HUES64 (cell line): ENCODE measurements at regions not wholly inside any gene's neighbourhood (a gene's known extent, or its start where the extent isn't known, plus 50 kb on each side); places are given as distances from the start of the nearest gene placed in this dataset.

Source experiments
- H3K27ac ChIP-seq: 2 replicates; pipeline ENCODE4 v1.7.0; 2013; ENCODE audit warnings: low read depth, low read length, inconsistent platforms
- H3K27me3 ChIP-seq: 2 replicates; pipeline ENCODE4 v1.6.1; 2013; ENCODE audit warnings: mild to moderate bottlenecking, low read length; ENCODE audit not compliant: insufficient read depth
- H3K36me3 ChIP-seq: 2 replicates; pipeline ENCODE4 v1.6.1; 2013; ENCODE audit warnings: mild to moderate bottlenecking, low read length; ENCODE audit not compliant: insufficient read depth
- H3K4me1 ChIP-seq: 2 replicates; pipeline ENCODE4 v1.6.1; 2013; ENCODE audit warnings: mild to moderate bottlenecking, low read length, moderate library complexity; ENCODE audit not compliant: insufficient read depth
- H3K4me3 ChIP-seq: 2 replicates; pipeline ENCODE4 v1.5.1; 2013; ENCODE audit warnings: mild to moderate bottlenecking, low read length, moderate library complexity
- H3K9ac ChIP-seq: 2 replicates; pipeline ENCODE4 v1.6.1; 2013; ENCODE audit warnings: mild to moderate bottlenecking, low read depth, low read length
- H3K9me3 ChIP-seq: 2 replicates; pipeline ENCODE4 v1.6.1; 2013; ENCODE audit warnings: low read depth, low read length; ENCODE audit not compliant: insufficient read depth
- WGBS: fragments of 150-250, 120-280 bp; methylation state at CpG from one replicate; pipeline ENCODE4 v1.1.7; 2013; ENCODE audit warnings: missing lambda C conversion rate; 5-methylcytosine and 5-hydroxymethylcytosine counted together

GRCh38 chr13:29908416-29909080 is 58.1 kb upstream of the UBL3 start:
- H3K36me3 ChIP-seq, result no peaks in the 10 kb centered on the region
- no peak overlapping the region for H3K4me3 ChIP-seq
- H3K9me3 ChIP-seq, result no peaks in the 10 kb centered on the region
- H3K27ac ChIP-seq, result no peak overlapping the region
- H3K27me3 ChIP-seq, result no peaks in the 10 kb centered on the region
- H3K4me1 ChIP-seq, result no peaks in the 10 kb centered on the region; the same call in 1 of the 2 replicates
- H3K9ac ChIP-seq, result no peak overlapping the region
- WGBS, result 89% methylated on average over 6 of the region's 8 CpGs

GRCh38 chr13:29907670-29908069 is 57.3 kb upstream of the UBL3 start:
- H3K9ac ChIP-seq, result no peak overlapping the region
- no peaks in the 10 kb centered on the region for H3K27me3 ChIP-seq
- 92% methylated on average over 8 of the region's 8 CpGs for WGBS
- H3K9me3 ChIP-seq, result no peaks in the 10 kb centered on the region
- no peak overlapping the region for H3K4me3 ChIP-seq
- peaks cover 2% of the 10 kb centered on the region; the same call in 1 of the 2 replicates for H3K4me1 ChIP-seq
- H3K36me3 ChIP-seq, result no peaks in the 10 kb centered on the region
- no peak overlapping the region for H3K27ac ChIP-seq

- Histone ChIP-seq H3K36me3 (no peaks in the 10 kb centered on the region), H3K27me3 (no peaks in the 10 kb centered on the region), H3K27ac (no peak overlapping the region), H3K4me1 (peaks cover 6% of the 10 kb centered on the region), H3K9ac (no peak overlapping the region), H3K4me3 (no peak overlapping the region), H3K9me3 (no peaks in the 10 kb centered on the region)
- 97% methylated on average over 6 of the region's 6 CpGs for WGBS
These were observed 56.1 kb upstream of the UBL3 start for GRCh38 chr13:29906432-29907011.

- peaks cover 6% of the 10 kb centered on the region for H3K4me1 ChIP-seq
These were observed 55.4 kb upstream of the UBL3 start for GRCh38 chr13:29905845-29906244.

GRCh38 chr13:29903996-29904395 is 53.6 kb upstream of the UBL3 start:
- H3K4me3 ChIP-seq, result no peak overlapping the region
- 94% methylated on average over 4 of the region's 4 CpGs for WGBS
- no peaks in the 10 kb centered on the region for H3K36me3 ChIP-seq
- no peak overlapping the region for H3K9ac ChIP-seq
- H3K9me3 ChIP-seq, result no peaks in the 10 kb centered on the region
- no peaks in the 10 kb centered on the region for H3K27me3 ChIP-seq
- H3K27ac ChIP-seq, result no peak overlapping the region
- peaks cover 6% of the 10 kb centered on the region for H3K4me1 ChIP-seq

More at GRCh38 chr13:29905845-29906244, 55.4 kb upstream of the UBL3 start:
- H3K27me3 ChIP-seq, result no peaks in the 10 kb centered on the region
- H3K9me3 ChIP-seq, result no peaks in the 10 kb centered on the region
- WGBS, result 93% methylated on average over 3 of the region's 3 CpGs
- no peak overlapping the region for H3K4me3 ChIP-seq
- H3K9ac ChIP-seq, result no peak overlapping the region
- H3K27ac ChIP-seq, result no peak overlapping the region
- H3K36me3 ChIP-seq, result no peaks in the 10 kb centered on the region

GRCh38 chr13:29903543-29903942 is 53.1 kb upstream of the UBL3 start:
- H3K27me3 ChIP-seq, result no peaks in the 10 kb centered on the region
- 59% methylated on average over 3 of the region's 3 CpGs for WGBS
- no peak overlapping the region for H3K27ac ChIP-seq
- H3K36me3 ChIP-seq, result no peaks in the 10 kb centered on the region
- H3K4me3 ChIP-seq, result no peak overlapping the region
- H3K9ac ChIP-seq, result no peak overlapping the region
- H3K4me1 ChIP-seq, result peaks cover 6% of the 10 kb centered on the region
- no peaks in the 10 kb centered on the region for H3K9me3 ChIP-seq

- no peaks in the 10 kb centered on the region for H3K27me3 ChIP-seq
- WGBS, result 83% methylated on average over 4 of the region's 4 CpGs
- no peaks in the 10 kb centered on the region for H3K36me3 ChIP-seq
- H3K4me1 ChIP-seq, result peaks cover 6% of the 10 kb centered on the region
- H3K27ac ChIP-seq, result no peak overlapping the region
- no peak overlapping the region for H3K9ac ChIP-seq
- no peak overlapping the region for H3K4me3 ChIP-seq
- H3K9me3 ChIP-seq, result no peaks in the 10 kb centered on the region
These were observed 52.4 kb upstream of the UBL3 start for GRCh38 chr13:29902632-29903305.

GRCh38 chr13:29901710-29902631 is 51.6 kb upstream of the UBL3 start:
- Histone ChIP-seq H3K36me3 (no peaks in the 10 kb centered on the region), H3K9me3 (no peaks in the 10 kb centered on the region), H3K9ac (no peak overlapping the region), H3K4me3 (no peak overlapping the region), H3K4me1 (peaks cover 6% of the 10 kb centered on the region), H3K27me3 (no peaks in the 10 kb centered on the region), H3K27ac (no peak overlapping the region)
- WGBS, result 90% methylated on average over 11 of the region's 11 CpGs
